ENCODE measurements at regions not wholly inside any gene's neighbourhood (a gene's known extent, or its start where the extent isn't known, plus 50 kb on each side); places are given as distances from the start of the nearest gene placed in this dataset.
A peak's percentile ranks its signal among the peaks of the same experiment; 100 is the strongest.

GRCh38 chr5:89435347-89435746 lies 552.4 kb upstream of the MEF2C start:
- Mint-ChIP-seq H3K36me3 (ENCODE audit: insufficient read depth) (no peaks in the 10 kb centered on the region), H3K27ac (no peak overlapping the region), H3K27me3 (no peaks in the 10 kb centered on the region), H3K4me3 (ENCODE audit: low read depth) (no peak overlapping the region), H3K9me3 (ENCODE audit: low read depth) (no peaks in the 10 kb centered on the region), H3K4me1 (ENCODE audit: low read depth) (peaks cover 23% of the 10 kb centered on the region)
- DNase-seq (ENCODE audit: low spot score, unreplicated experiment), result no peak
- TF ChIP-seq CTCF (IDR thresholded peaks at IDR 0.05; ENCODE audit: unreplicated experiment), result no peak

GRCh38 chr5:89428624-89429023 lies 545.6 kb upstream of the MEF2C start:
- no peak overlapping the region for H3K27ac Mint-ChIP-seq
- peaks cover 11% of the 10 kb centered on the region for H3K4me1 Mint-ChIP-seq (ENCODE audit: low read depth)
- H3K27me3 Mint-ChIP-seq, result no peaks in the 10 kb centered on the region
- H3K9me3 Mint-ChIP-seq (ENCODE audit: low read depth), result peaks cover 1% of the 10 kb centered on the region
- no peak overlapping the region for H3K4me3 Mint-ChIP-seq (ENCODE audit: low read depth)
- H3K36me3 Mint-ChIP-seq (ENCODE audit: insufficient read depth), result no peaks in the 10 kb centered on the region
- DNase-seq (ENCODE audit: low spot score, unreplicated experiment), result no peak
- TF ChIP-seq CTCF (IDR thresholded peaks at IDR 0.05; ENCODE audit: unreplicated experiment), result no peak

GRCh38 chr5:89425062-89425461 lies 542.1 kb upstream of the MEF2C start:
- H3K27ac Mint-ChIP-seq, result no peak overlapping the region
- H3K9me3 Mint-ChIP-seq (ENCODE audit: low read depth), result peaks cover 15% of the 10 kb centered on the region
- no peaks in the 10 kb centered on the region for H3K27me3 Mint-ChIP-seq
- DNase-seq (ENCODE audit: low spot score, unreplicated experiment), result no peak
- peaks cover 13% of the 10 kb centered on the region for H3K4me1 Mint-ChIP-seq (ENCODE audit: low read depth)
- no peak for TF ChIP-seq CTCF (IDR thresholded peaks at IDR 0.05; ENCODE audit: unreplicated experiment)
- H3K4me3 Mint-ChIP-seq (ENCODE audit: low read depth), result no peak overlapping the region
- H3K36me3 Mint-ChIP-seq (ENCODE audit: insufficient read depth), result no peaks in the 10 kb centered on the region

GRCh38 chr5:89421035-89421434 lies 538.1 kb upstream of the MEF2C start:
- peaks cover 17% of the 10 kb centered on the region for H3K9me3 Mint-ChIP-seq (ENCODE audit: low read depth)
- H3K27ac Mint-ChIP-seq, result peak overlapping the region; percentile 43
- peaks cover 15% of the 10 kb centered on the region for H3K4me1 Mint-ChIP-seq (ENCODE audit: low read depth)
- H3K36me3 Mint-ChIP-seq (ENCODE audit: insufficient read depth), result no peaks in the 10 kb centered on the region
- H3K27me3 Mint-ChIP-seq, result no peaks in the 10 kb centered on the region
- H3K4me3 Mint-ChIP-seq (ENCODE audit: low read depth), result no peak overlapping the region
- no peak for TF ChIP-seq CTCF (IDR thresholded peaks at IDR 0.05; ENCODE audit: unreplicated experiment)
- DNase-seq (ENCODE audit: low spot score, unreplicated experiment), result no peak

GRCh38 chr5:89418407-89419085 lies 535.6 kb upstream of the MEF2C start:
- no peak overlapping the region for H3K27ac Mint-ChIP-seq
- no peaks in the 10 kb centered on the region for H3K27me3 Mint-ChIP-seq
- TF ChIP-seq CTCF (IDR thresholded peaks at IDR 0.05; ENCODE audit: unreplicated experiment), result no peak
- peaks cover 15% of the 10 kb centered on the region for H3K9me3 Mint-ChIP-seq (ENCODE audit: low read depth)
- H3K4me1 Mint-ChIP-seq (ENCODE audit: low read depth), result peaks cover 24% of the 10 kb centered on the region
- H3K36me3 Mint-ChIP-seq (ENCODE audit: insufficient read depth), result no peaks in the 10 kb centered on the region
- no peak for DNase-seq (ENCODE audit: low spot score, unreplicated experiment)
- no peak overlapping the region for H3K4me3 Mint-ChIP-seq (ENCODE audit: low read depth)
